ENCODE measurements at regions not wholly inside any gene's neighbourhood (a gene's known extent, or its start where the extent isn't known, plus 50 kb on each side); places are given as distances from the start of the nearest gene placed in this dataset.
"Not testable (repeated sequence)": the region's sequence is repeated elsewhere in the genome, so short reads cannot be mapped to it uniquely, and the experiment has no call there.

- no CpG with 5 or more reads among the region's 5 CpGs for WGBS (ENCODE audit: insufficient coverage)
- H3K27me3 ChIP-seq (ENCODE audit: control insufficient read depth, insufficient read depth, low read length), result no peaks in the 10 kb centered on the region
Observed at GRCh38 chr2:83224591-83225200, 1234.4 kb downstream of the SUCLG1 start.

GRCh38 chr2:83221258-83221657 is 1237.8 kb downstream of the SUCLG1 start:
- Histone ChIP-seq H3K9me3 (replicated peaks; ENCODE audit: control insufficient read depth, low read depth, low read length) (no peaks in the 10 kb centered on the region), H3K27me3 (ENCODE audit: control insufficient read depth, insufficient read depth, low read length) (no peaks in the 10 kb centered on the region), H3K4me3 (ENCODE audit: low read length) (no peak overlapping the region), H3K36me3 (ENCODE audit: control insufficient read depth, insufficient read depth, low read length) (no peaks in the 10 kb centered on the region), H3K4me1 (ENCODE audit: control insufficient read depth, insufficient read depth, low read length) (no peaks in the 10 kb centered on the region), H3K27ac (ENCODE audit: low read length) (no peak overlapping the region)
- no peak for DNase-seq
- WGBS (ENCODE audit: insufficient coverage), result no CpG with 5 or more reads among the region's 4 CpGs

More at GRCh38 chr2:83224591-83225200, 1234.4 kb downstream of the SUCLG1 start:
- Histone ChIP-seq H3K4me1 (ENCODE audit: control insufficient read depth, insufficient read depth, low read length) (no peaks in the 10 kb centered on the region), H3K27ac (ENCODE audit: low read length) (no peak overlapping the region), H3K4me3 (ENCODE audit: low read length) (no peak overlapping the region), H3K9me3 (replicated peaks; ENCODE audit: control insufficient read depth, low read depth, low read length) (no peaks in the 10 kb centered on the region), H3K36me3 (ENCODE audit: control insufficient read depth, insufficient read depth, low read length) (no peaks in the 10 kb centered on the region)
- DNase-seq, result peak; percentile 52

GRCh38 chr2:83217854-83218253 is 1241.2 kb downstream of the SUCLG1 start:
- no CpG with 5 or more reads among the region's 4 CpGs for WGBS (ENCODE audit: insufficient coverage)

DNA sequence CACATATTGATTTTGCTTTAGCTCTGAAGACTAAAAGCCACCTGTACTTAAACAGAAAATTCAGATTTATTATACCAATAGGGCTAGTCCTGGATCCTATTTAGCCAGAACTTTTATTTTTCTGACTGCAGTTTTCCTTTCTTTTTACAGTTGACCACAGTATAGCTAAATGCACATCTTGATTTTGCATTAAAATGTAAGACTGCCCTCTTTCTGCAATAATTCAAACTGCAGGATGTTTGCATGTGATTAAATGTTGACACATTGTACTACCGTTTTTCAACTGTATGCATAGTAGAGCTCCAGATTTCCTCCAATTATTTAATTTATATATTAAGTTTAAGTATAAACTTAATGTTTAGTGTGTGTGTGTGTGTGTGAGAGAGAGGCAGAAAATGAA is 1262.9 kb downstream of the SUCLG1 start:
- Histone ChIP-seq H3K4me3 (ENCODE audit: low read length) (no peak overlapping the region), H3K4me1 (ENCODE audit: control insufficient read depth, insufficient read depth, low read length) (no peaks in the 10 kb centered on the region), H3K36me3 (ENCODE audit: control insufficient read depth, insufficient read depth, low read length) (no peaks in the 10 kb centered on the region), H3K9me3 (replicated peaks; ENCODE audit: control insufficient read depth, low read depth, low read length) (no peaks in the 10 kb centered on the region), H3K27ac (ENCODE audit: low read length) (no peak overlapping the region), H3K27me3 (ENCODE audit: control insufficient read depth, insufficient read depth, low read length) (no peaks in the 10 kb centered on the region)
- DNase-seq, result peak; percentile 65
- WGBS (ENCODE audit: insufficient coverage), result no CpG with 5 or more reads among the region's 1 CpG

More at GRCh38 chr2:83217854-83218253, 1241.2 kb downstream of the SUCLG1 start:
- H3K4me3 ChIP-seq (ENCODE audit: low read length), result no peak overlapping the region
- no peaks in the 10 kb centered on the region for H3K36me3 ChIP-seq (ENCODE audit: control insufficient read depth, insufficient read depth, low read length)
- H3K9me3 ChIP-seq (replicated peaks; ENCODE audit: control insufficient read depth, low read depth, low read length), result no peaks in the 10 kb centered on the region
- no peak overlapping the region for H3K27ac ChIP-seq (ENCODE audit: low read length)
- no peaks in the 10 kb centered on the region for H3K27me3 ChIP-seq (ENCODE audit: control insufficient read depth, insufficient read depth, low read length)
- DNase-seq, result no peak
- no peaks in the 10 kb centered on the region for H3K4me1 ChIP-seq (ENCODE audit: control insufficient read depth, insufficient read depth, low read length)

GRCh38 chr2:83191316-83191715 is 1267.8 kb downstream of the SUCLG1 start:
- no CpG with 5 or more reads among the region's 2 CpGs for WGBS (ENCODE audit: insufficient coverage)
- DNase-seq, result no peak
- no peaks in the 10 kb centered on the region for H3K9me3 ChIP-seq (replicated peaks; ENCODE audit: control insufficient read depth, low read depth, low read length)
- no peaks in the 10 kb centered on the region for H3K27me3 ChIP-seq (ENCODE audit: control insufficient read depth, insufficient read depth, low read length)
- H3K4me1 ChIP-seq (ENCODE audit: control insufficient read depth, insufficient read depth, low read length), result no peaks in the 10 kb centered on the region
- no peaks in the 10 kb centered on the region for H3K36me3 ChIP-seq (ENCODE audit: control insufficient read depth, insufficient read depth, low read length)
- H3K4me3 ChIP-seq (ENCODE audit: low read length), result no peak overlapping the region
- H3K27ac ChIP-seq (ENCODE audit: low read length), result no peak overlapping the region

- no peaks in the 10 kb centered on the region for H3K9me3 ChIP-seq (replicated peaks; ENCODE audit: control insufficient read depth, low read depth, low read length)
- H3K4me3 ChIP-seq (ENCODE audit: low read length), result no peak overlapping the region
- DNase-seq, result peak; percentile 39
- WGBS (ENCODE audit: insufficient coverage), result no CpG with 5 or more reads among the region's 8 CpGs
- H3K36me3 ChIP-seq (ENCODE audit: control insufficient read depth, insufficient read depth, low read length), result no peaks in the 10 kb centered on the region
- H3K4me1 ChIP-seq (ENCODE audit: control insufficient read depth, insufficient read depth, low read length), result no peaks in the 10 kb centered on the region
- no peaks in the 10 kb centered on the region for H3K27me3 ChIP-seq (ENCODE audit: control insufficient read depth, insufficient read depth, low read length)
- H3K27ac ChIP-seq (ENCODE audit: low read length), result peak overlapping the region; percentile 37
Observed at GRCh38 chr2:83186105-83186760, 1272.8 kb downstream of the SUCLG1 start.

DNA sequence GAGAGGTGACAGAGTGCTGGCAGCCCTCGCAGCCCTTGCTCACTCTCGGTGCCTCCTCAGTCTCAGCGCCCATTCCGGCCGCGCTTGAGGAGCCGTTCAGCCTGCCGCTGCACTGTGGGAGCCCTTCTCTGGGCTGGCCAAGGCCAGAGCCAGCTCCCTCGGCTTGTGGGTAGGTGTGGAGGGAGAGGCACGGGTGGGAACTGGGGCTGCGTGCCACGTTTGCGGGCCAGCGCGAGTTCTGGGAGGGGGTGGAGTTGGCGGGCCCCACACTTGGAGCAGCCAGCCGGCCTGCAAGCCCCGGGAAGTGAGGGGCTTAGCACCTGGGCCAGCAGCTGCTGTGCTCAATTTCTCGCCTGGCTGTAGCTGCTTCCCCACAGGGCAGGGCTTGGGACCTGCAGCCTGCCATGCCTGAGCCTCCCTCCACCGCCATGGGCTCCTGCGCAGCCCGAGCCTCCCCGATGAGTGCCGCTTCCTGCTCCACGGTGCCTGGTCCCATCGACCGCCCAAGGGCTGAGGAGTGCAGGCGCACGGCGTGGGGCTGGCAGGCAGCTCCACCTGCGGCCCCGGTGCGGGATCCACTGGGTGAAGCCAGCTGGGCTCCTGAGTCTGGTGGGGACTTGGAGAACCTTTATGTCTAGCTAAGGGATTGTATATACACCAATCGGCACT is 1278.1 kb downstream of the SUCLG1 start:
- 89% methylated on average over 19 of the region's 34 CpGs for WGBS (ENCODE audit: insufficient coverage)
- not testable (repeated sequence) for H3K27me3 ChIP-seq (ENCODE audit: control insufficient read depth, insufficient read depth, low read length); DNase-seq; H3K27ac ChIP-seq (ENCODE audit: low read length); H3K9me3 ChIP-seq (replicated peaks; ENCODE audit: control insufficient read depth, low read depth, low read length); H3K4me3 ChIP-seq (ENCODE audit: low read length); H3K4me1 ChIP-seq (ENCODE audit: control insufficient read depth, insufficient read depth, low read length); H3K36me3 ChIP-seq (ENCODE audit: control insufficient read depth, insufficient read depth, low read length)

DNA sequence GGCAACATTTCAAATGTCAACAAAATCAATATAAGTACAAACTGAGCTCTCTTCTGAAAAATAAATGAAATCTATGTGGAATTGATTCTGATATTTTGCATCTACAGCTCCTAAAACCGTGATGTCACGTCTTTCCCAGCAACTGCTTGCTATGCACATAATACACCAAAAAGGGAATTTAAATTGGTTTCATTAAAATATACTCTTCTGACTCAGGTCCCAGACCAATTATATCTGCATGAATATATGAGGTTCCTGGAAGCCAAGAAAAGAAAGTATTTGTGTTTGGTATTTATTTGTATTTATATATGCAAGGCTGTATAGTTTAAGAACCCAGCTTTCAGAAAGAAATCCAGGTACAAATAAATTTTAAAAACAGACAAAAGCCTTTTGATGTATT is 1282.5 kb downstream of the SUCLG1 start:
- no CpG with 5 or more reads among the region's 2 CpGs for WGBS (ENCODE audit: insufficient coverage)
- no peaks in the 10 kb centered on the region for H3K4me1 ChIP-seq (ENCODE audit: control insufficient read depth, insufficient read depth, low read length)
- H3K9me3 ChIP-seq (replicated peaks; ENCODE audit: control insufficient read depth, low read depth, low read length), result no peaks in the 10 kb centered on the region
- H3K4me3 ChIP-seq (ENCODE audit: low read length), result no peak overlapping the region
- no peaks in the 10 kb centered on the region for H3K36me3 ChIP-seq (ENCODE audit: control insufficient read depth, insufficient read depth, low read length)
- no peak overlapping the region for H3K27ac ChIP-seq (ENCODE audit: low read length)
- no peak for DNase-seq
- H3K27me3 ChIP-seq (ENCODE audit: control insufficient read depth, insufficient read depth, low read length), result no peaks in the 10 kb centered on the region

GRCh38 chr2:83172841-83173240 is 1286.2 kb downstream of the SUCLG1 start:
- WGBS (ENCODE audit: insufficient coverage), result no CpG with 5 or more reads among the region's 2 CpGs
- Histone ChIP-seq H3K27ac (ENCODE audit: low read length) (no peak overlapping the region), H3K27me3 (ENCODE audit: control insufficient read depth, insufficient read depth, low read length) (no peaks in the 10 kb centered on the region), H3K4me3 (ENCODE audit: low read length) (no peak overlapping the region), H3K4me1 (ENCODE audit: control insufficient read depth, insufficient read depth, low read length) (no peaks in the 10 kb centered on the region), H3K9me3 (replicated peaks; ENCODE audit: control insufficient read depth, low read depth, low read length) (no peaks in the 10 kb centered on the region), H3K36me3 (ENCODE audit: control insufficient read depth, insufficient read depth, low read length) (no peaks in the 10 kb centered on the region)
- DNase-seq, result peak; percentile 67

DNA sequence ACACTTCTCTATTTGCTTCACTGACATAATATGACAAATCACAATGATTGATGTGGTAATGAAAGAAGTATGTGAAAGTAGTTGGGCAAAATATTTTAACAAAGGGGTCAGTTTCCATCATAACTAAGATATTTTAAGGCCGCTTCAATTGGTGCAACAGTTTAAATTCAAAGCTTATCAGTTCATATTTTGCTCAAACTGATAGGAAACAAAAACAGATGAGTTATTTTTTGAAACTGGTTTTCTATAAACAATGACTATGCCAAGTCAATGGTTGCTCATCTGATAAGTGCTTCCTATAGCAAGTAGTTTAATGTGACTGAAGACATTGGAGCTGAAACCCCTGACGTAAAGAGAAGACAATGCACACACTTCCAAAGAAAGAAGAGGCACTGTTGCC is 1290.7 kb downstream of the SUCLG1 start:
- Histone ChIP-seq H3K36me3 (ENCODE audit: control insufficient read depth, insufficient read depth, low read length) (no peaks in the 10 kb centered on the region), H3K4me1 (ENCODE audit: control insufficient read depth, insufficient read depth, low read length) (no peaks in the 10 kb centered on the region), H3K4me3 (ENCODE audit: low read length) (no peak overlapping the region), H3K9me3 (replicated peaks; ENCODE audit: control insufficient read depth, low read depth, low read length) (no peaks in the 10 kb centered on the region), H3K27ac (ENCODE audit: low read length) (no peak overlapping the region), H3K27me3 (ENCODE audit: control insufficient read depth, insufficient read depth, low read length) (no peaks in the 10 kb centered on the region)
- WGBS (ENCODE audit: insufficient coverage), result no CpG with 5 or more reads among the region's 2 CpGs
- no peak for DNase-seq
